Thyroid gland (tissue), 4 donors: ENCODE measurements at regions not wholly inside any gene's neighbourhood (a gene's known extent, or its start where the extent isn't known, plus 50 kb on each side); places are given as distances from the start of the nearest gene placed in this dataset.

Source experiments
- POLR2A ChIP-seq, 2 donors: fragments of 450-650 bp; IDR thresholded peaks; one replicate each; pipeline ENCODE4 v1.6.1; 2017; ENCODE audit warnings: antibody characterized with exemption in 2 of 2, mild to moderate bottlenecking in 2 of 2, moderate library complexity in 1 of 2
- TF ChIP-seq, protein P1 (sequence below), 6 experiments: fragments of 200-600 bp in 3 of 6; fragments of 450-650 bp in 3 of 6; sonication (generic) in 3 of 6; IDR thresholded peaks; one replicate each; pipeline ENCODE4 v1.5.1; 2016 to 2019; ENCODE audit warnings: antibody characterized with exemption in 6 of 6, mild to moderate bottlenecking in 2 of 6, inconsistent platforms in 1 of 6, moderate library complexity in 1 of 6

DNA sequence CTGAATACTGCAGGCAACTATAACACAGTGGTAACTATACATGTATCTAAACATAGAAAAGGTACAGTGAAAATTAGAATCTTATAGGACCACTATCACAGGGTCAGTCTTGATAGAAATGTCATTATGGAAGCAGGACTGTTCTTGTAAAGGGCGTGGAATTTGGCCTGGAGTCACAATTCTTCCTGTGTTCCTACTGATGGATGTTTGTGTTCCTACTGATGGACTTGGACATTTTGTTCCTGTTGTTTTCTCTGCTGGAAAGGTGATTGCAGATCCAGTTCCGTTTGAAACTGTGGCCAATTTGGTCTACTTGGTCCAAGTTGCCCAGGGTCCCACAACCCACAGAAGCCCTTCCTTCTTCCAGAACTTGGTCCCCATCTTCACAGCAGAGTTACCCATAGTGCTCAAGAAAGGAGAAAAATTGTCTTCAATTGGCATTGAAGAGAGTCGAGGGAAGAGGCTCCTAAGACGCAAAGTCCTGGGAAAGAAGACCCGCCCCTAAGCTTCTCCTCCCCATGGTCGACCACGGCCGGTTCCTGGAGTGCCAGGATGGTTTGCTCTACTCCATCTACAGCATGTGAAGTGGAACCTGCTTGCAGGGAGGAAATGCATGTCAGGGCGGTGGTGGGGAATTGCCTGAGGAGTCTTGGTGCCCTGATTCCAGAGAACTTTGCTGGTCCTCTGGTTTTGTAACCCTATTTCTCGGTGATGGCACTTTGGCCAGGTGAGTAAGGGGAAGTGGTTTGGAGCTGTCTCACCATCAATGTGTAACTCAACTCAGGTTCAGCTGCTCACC is 102.8 kb upstream of the RAB12 start:
- TF ChIP-seq, protein P1, sequence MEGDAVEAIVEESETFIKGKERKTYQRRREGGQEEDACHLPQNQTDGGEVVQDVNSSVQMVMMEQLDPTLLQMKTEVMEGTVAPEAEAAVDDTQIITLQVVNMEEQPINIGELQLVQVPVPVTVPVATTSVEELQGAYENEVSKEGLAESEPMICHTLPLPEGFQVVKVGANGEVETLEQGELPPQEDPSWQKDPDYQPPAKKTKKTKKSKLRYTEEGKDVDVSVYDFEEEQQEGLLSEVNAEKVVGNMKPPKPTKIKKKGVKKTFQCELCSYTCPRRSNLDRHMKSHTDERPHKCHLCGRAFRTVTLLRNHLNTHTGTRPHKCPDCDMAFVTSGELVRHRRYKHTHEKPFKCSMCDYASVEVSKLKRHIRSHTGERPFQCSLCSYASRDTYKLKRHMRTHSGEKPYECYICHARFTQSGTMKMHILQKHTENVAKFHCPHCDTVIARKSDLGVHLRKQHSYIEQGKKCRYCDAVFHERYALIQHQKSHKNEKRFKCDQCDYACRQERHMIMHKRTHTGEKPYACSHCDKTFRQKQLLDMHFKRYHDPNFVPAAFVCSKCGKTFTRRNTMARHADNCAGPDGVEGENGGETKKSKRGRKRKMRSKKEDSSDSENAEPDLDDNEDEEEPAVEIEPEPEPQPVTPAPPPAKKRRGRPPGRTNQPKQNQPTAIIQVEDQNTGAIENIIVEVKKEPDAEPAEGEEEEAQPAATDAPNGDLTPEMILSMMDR (IDR thresholded peaks at IDR 0.05): no peak
- no peak for TF ChIP-seq POLR2A (IDR thresholded peaks at IDR 0.05)
